ENCODE measurements at regions not wholly inside any gene's neighbourhood (a gene's known extent, or its start where the extent isn't known, plus 50 kb on each side); places are given as distances from the start of the nearest gene placed in this dataset.
A peak's percentile ranks its signal among the peaks of the same experiment; 100 is the strongest.

DNA sequence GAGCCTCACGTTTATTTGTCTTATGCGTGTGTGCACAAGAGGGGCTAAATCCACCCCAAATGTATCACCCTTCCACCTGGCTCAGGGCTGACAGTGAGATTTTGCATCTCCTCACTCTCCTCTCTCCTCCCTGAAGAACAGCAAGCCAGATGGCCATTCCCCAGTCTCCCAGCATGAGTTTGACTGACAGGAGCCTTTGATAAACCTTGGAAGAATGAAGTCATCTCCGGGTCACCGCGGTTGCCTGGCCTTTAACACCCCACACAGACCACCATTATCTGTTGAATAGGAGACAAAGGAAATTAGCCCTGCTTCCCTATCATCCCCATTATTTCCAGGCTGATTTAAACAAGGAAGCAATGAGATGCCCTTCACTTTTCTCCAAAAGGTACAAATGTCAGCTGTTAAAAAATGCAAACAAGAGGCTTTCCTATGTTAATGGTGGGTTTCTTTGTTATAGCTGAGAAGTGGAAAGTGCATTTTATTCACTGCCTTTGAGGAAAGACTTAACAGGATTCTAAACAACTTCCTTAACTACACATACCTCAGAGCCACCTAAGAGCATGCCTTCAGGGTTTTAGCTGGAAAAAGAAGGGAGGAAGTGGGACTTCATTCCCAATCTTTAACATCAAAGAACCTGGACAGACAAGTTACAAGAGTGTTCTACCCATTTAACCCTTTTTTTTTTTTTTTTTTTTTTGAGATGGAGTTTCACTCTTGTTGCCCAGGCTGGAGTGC, 524.8 kb upstream of the ID4 start:
- H3K36me3 Mint-ChIP-seq (ENCODE audit: low read depth), result no peaks in the 10 kb centered on the region
- H3K4me1 Mint-ChIP-seq (ENCODE audit: low read depth), result no peaks in the 10 kb centered on the region
- no peaks in the 10 kb centered on the region for H3K9me3 Mint-ChIP-seq (ENCODE audit: low read depth)
- TF ChIP-seq, protein P1, sequence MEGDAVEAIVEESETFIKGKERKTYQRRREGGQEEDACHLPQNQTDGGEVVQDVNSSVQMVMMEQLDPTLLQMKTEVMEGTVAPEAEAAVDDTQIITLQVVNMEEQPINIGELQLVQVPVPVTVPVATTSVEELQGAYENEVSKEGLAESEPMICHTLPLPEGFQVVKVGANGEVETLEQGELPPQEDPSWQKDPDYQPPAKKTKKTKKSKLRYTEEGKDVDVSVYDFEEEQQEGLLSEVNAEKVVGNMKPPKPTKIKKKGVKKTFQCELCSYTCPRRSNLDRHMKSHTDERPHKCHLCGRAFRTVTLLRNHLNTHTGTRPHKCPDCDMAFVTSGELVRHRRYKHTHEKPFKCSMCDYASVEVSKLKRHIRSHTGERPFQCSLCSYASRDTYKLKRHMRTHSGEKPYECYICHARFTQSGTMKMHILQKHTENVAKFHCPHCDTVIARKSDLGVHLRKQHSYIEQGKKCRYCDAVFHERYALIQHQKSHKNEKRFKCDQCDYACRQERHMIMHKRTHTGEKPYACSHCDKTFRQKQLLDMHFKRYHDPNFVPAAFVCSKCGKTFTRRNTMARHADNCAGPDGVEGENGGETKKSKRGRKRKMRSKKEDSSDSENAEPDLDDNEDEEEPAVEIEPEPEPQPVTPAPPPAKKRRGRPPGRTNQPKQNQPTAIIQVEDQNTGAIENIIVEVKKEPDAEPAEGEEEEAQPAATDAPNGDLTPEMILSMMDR (IDR thresholded peaks at IDR 0.05), result no peak
- no peak for DNase-seq (ENCODE audit: low spot score)
- H3K4me3 Mint-ChIP-seq (ENCODE audit: unreplicated experiment), result no peak overlapping the region
- H3K27ac Mint-ChIP-seq (ENCODE audit: unreplicated experiment), result no peak overlapping the region
- H3K27me3 Mint-ChIP-seq (ENCODE audit: low read depth), result no peaks in the 10 kb centered on the region

DNA sequence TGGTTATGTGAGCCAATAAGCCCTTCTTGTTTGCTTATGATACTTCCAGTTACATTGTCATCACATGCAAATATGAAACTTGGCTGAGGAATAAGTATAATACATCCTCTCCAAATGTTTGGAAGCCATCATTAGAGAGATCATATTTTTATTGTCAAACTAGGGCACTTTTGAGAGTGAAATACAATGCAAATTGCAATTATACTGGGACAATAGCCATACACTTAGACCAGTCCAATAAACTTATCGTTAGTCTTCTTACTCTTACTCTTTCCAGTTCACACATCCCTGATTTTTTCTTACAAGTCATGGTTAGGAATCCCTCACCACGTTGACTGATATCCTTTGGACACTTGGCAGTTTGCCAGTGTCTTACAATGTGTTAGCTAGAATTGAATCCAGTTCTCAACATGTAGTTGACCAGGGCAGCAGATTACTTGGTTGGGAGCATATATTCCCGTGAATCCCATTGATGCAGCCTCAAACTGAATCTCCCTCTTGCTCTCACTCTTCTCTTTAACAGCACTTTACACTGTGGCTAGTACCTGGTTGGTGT, 519.7 kb upstream of the ID4 start:
- peaks cover 24% of the 10 kb centered on the region for H3K4me1 Mint-ChIP-seq (ENCODE audit: low read depth)

DNA sequence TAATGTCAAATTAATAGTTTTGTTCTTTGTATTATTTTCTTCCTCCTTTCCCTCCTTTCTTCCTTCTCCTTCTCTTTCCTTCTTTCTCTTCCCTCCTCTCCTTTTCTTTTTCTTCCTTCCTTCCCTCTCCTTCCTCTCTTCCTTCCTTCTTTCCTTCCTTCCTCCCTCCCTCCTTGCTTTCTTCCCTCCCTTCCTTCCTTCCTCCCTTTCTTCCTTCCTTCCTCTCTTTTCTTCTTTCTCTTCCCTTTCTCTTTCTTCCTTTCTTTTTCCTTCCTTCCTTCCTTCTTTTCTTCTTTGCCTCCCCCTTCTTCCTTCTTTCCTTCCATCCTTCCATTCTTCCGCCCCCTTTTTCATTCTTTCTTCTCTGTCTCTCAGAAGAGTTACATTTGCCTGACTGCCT, 518.2 kb upstream of the ID4 start:
- H3K27me3 Mint-ChIP-seq (ENCODE audit: low read depth), result no peaks in the 10 kb centered on the region
- no peak overlapping the region for H3K4me3 Mint-ChIP-seq (ENCODE audit: unreplicated experiment)
- DNase-seq (ENCODE audit: low spot score), result no peak
- H3K36me3 Mint-ChIP-seq (ENCODE audit: low read depth), result no peaks in the 10 kb centered on the region
- H3K9me3 Mint-ChIP-seq (ENCODE audit: low read depth), result no peaks in the 10 kb centered on the region
- TF ChIP-seq, protein P1 (IDR thresholded peaks at IDR 0.05), result no peak
- H3K4me1 Mint-ChIP-seq (ENCODE audit: low read depth), result peaks cover 39% of the 10 kb centered on the region
- H3K27ac Mint-ChIP-seq (ENCODE audit: unreplicated experiment), result no peak overlapping the region

More for the DNA sequence above, 519.7 kb upstream of the ID4 start:
- Mint-ChIP-seq H3K36me3 (ENCODE audit: low read depth) (no peaks in the 10 kb centered on the region), H3K27ac (ENCODE audit: unreplicated experiment) (no peak overlapping the region), H3K9me3 (ENCODE audit: low read depth) (no peaks in the 10 kb centered on the region), H3K4me3 (ENCODE audit: unreplicated experiment) (no peak overlapping the region), H3K27me3 (ENCODE audit: low read depth) (no peaks in the 10 kb centered on the region)
- no peak for DNase-seq (ENCODE audit: low spot score)
- TF ChIP-seq, protein P1 (IDR thresholded peaks at IDR 0.05), result no peak

DNA sequence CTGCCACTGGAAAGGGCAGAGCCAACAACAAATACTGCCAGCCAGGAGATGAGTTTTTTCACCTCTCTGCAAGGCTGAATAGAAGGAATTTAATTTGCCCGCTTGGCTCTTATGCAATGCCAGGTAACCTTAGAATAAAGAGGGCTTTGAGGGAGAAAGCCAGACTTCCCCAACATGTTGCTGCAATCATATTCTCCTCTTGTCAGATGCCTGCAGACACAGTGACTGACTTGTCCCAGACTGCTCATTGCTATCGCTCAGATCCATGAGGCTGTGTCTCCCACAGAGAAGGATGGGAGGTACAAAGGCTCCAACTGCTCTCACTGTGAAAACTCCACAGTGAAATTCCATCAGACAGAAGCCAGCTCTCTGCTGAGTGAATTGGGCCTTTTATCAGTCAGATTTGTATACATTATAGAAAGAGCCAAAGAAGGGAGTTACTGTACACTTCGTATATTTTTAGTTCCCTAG, 517.0 kb upstream of the ID4 start:
- peak overlapping the region; percentile 78 for H3K27ac Mint-ChIP-seq (ENCODE audit: unreplicated experiment)
- TF ChIP-seq, protein P1 (IDR thresholded peaks at IDR 0.05), result no peak
- H3K4me3 Mint-ChIP-seq (ENCODE audit: unreplicated experiment), result peak overlapping the region; percentile 6

DNA sequence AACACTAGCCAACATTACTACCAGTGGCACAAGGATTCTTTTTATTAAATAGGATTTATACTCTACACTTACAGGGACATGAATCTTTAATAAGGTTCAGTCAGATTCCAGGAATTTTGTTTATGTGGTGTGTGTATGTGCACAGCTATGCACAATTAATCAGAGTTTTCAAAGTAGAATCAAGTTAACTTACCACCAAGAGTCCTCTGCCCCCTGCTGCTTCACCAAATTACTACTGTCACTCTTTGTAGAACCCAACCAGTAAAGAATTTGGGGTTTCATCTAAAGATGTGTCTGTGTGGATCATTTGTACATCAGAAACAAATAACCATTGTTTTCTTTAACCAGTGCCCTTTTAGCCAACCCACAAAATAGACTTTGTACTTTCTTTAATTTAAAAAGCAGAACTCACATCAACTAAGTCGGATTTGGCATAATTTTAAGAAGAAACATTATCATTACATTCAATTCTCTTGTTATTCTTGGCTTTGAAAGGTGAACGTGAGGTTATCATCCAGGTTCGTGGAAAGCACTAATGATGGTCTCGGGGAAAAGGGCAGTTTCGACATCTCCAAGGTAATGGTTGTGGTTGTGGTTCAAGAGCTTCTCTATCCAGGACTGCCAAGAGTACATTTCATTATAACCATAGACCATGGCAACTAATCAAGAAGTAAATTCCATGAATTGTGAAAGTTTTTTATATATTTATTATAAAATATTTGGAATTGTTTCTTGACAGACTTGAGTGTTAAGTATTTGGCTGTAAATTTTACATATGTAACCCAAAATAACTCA, 514.3 kb upstream of the ID4 start:
- H3K27me3 Mint-ChIP-seq (ENCODE audit: low read depth), result no peaks in the 10 kb centered on the region
- no peak for DNase-seq (ENCODE audit: low spot score)
- peaks cover 75% of the 10 kb centered on the region for H3K4me1 Mint-ChIP-seq (ENCODE audit: low read depth)
- H3K36me3 Mint-ChIP-seq (ENCODE audit: low read depth), result no peaks in the 10 kb centered on the region
- H3K27ac Mint-ChIP-seq (ENCODE audit: unreplicated experiment), result peak overlapping the region; percentile 39
- TF ChIP-seq, protein P1 (IDR thresholded peaks at IDR 0.05), result peak; percentile 70
- no peaks in the 10 kb centered on the region for H3K9me3 Mint-ChIP-seq (ENCODE audit: low read depth)
- no peak overlapping the region for H3K4me3 Mint-ChIP-seq (ENCODE audit: unreplicated experiment)

More for the DNA sequence above, 517.0 kb upstream of the ID4 start:
- no peak for DNase-seq (ENCODE audit: low spot score)
- H3K4me1 Mint-ChIP-seq (ENCODE audit: low read depth), result peaks cover 50% of the 10 kb centered on the region
- H3K27me3 Mint-ChIP-seq (ENCODE audit: low read depth), result no peaks in the 10 kb centered on the region
- H3K36me3 Mint-ChIP-seq (ENCODE audit: low read depth), result no peaks in the 10 kb centered on the region
- no peaks in the 10 kb centered on the region for H3K9me3 Mint-ChIP-seq (ENCODE audit: low read depth)
